ENCODE measurements at regions not wholly inside any gene's neighbourhood (a gene's known extent, or its start where the extent isn't known, plus 50 kb on each side); places are given as distances from the start of the nearest gene placed in this dataset.

GRCh38 chr5:101989659-101990058 is 306.4 kb downstream of the SLCO4C1 start:
- TF ChIP-seq EZH2 (IDR thresholded peaks at IDR 0.05; ENCODE audit: low read depth, unreplicated experiment) (no peak), JUNB (IDR thresholded peaks at IDR 0.05; ENCODE audit: unreplicated experiment) (no peak), POLR2AphosphoS5 (IDR thresholded peaks at IDR 0.05; ENCODE audit: low read depth) (no peak), ETS1 (IDR thresholded peaks at IDR 0.05) (no peak), CTCF (conservative IDR thresholded peaks at IDR 0.05; ENCODE audit: low read depth in 2 of 2) (no peak)
